ENCODE measurements at regions not wholly inside any gene's neighbourhood (a gene's known extent, or its start where the extent isn't known, plus 50 kb on each side); places are given as distances from the start of the nearest gene placed in this dataset.

- TF ChIP-seq ZBTB21 (CRISPR knock-in tag; IDR thresholded peaks at IDR 0.05; ENCODE audit: borderline replicate concordance) = no peak
Observed at GRCh38 chr4:171532968-171533367, 280.2 kb upstream of the GALNTL6 start (continued).

DNA sequence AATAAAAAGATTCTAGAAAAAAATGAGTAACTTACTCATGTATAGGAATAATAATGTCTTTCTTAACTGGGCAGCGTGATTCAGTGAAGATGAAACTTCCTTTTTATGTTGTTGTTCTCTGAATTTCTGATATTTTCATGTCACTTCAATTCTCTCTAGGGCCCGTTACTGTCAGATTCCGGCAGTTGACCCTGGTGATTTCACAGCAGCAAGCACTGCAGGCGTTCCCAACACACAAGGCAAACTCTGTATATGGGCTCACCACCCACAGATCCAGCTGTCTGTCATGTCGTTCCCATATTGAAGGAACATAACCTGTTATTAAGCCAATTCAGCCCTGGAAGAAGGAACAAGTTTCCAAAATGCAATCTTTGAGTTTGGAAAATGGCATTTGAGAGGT is 288.3 kb upstream of the GALNTL6 start:
- ATAC-seq (no peak), DNase-seq (ENCODE audit: low spot score) (no peak)
- no peak overlapping the region for H3K27ac Mint-ChIP-seq
- no peak for TF ChIP-seq ZNF281 (CRISPR knock-in tag; IDR thresholded peaks at IDR 0.05)
- TF ChIP-seq ZNF317 (CRISPR knock-in tag; IDR thresholded peaks at IDR 0.05; ENCODE audit: borderline replicate concordance, low read depth) = no peak
- TF ChIP-seq, protein P1, sequence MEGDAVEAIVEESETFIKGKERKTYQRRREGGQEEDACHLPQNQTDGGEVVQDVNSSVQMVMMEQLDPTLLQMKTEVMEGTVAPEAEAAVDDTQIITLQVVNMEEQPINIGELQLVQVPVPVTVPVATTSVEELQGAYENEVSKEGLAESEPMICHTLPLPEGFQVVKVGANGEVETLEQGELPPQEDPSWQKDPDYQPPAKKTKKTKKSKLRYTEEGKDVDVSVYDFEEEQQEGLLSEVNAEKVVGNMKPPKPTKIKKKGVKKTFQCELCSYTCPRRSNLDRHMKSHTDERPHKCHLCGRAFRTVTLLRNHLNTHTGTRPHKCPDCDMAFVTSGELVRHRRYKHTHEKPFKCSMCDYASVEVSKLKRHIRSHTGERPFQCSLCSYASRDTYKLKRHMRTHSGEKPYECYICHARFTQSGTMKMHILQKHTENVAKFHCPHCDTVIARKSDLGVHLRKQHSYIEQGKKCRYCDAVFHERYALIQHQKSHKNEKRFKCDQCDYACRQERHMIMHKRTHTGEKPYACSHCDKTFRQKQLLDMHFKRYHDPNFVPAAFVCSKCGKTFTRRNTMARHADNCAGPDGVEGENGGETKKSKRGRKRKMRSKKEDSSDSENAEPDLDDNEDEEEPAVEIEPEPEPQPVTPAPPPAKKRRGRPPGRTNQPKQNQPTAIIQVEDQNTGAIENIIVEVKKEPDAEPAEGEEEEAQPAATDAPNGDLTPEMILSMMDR (IDR thresholded peaks at IDR 0.05) = no peak
- no peak for TF ChIP-seq USF2 (CRISPR knock-in tag; IDR thresholded peaks at IDR 0.05)
- H3K9me3 Mint-ChIP-seq = no peaks in the 10 kb centered on the region
- H3K4me1 Mint-ChIP-seq = no peaks in the 10 kb centered on the region
- no peaks in the 10 kb centered on the region for H3K36me3 Mint-ChIP-seq
- no peaks in the 10 kb centered on the region for H3K27me3 Mint-ChIP-seq (ENCODE audit: low read depth)
- ChIA-PET POLR2A (no interaction called here), CTCF (no interaction called here)
- no peak overlapping the region for H3K4me3 Mint-ChIP-seq

GRCh38 chr4:171521726-171522125 is 291.5 kb upstream of the GALNTL6 start:
- Mint-ChIP-seq H3K4me1 (no peaks in the 10 kb centered on the region), H3K9me3 (no peaks in the 10 kb centered on the region), H3K27ac (no peak overlapping the region), H3K36me3 (no peaks in the 10 kb centered on the region), H3K4me3 (no peak overlapping the region), H3K27me3 (ENCODE audit: low read depth) (no peaks in the 10 kb centered on the region)
- CTCF ChIA-PET = no interaction called here
- DNase-seq (ENCODE audit: low spot score) = no peak
- ATAC-seq = no peak
- POLR2A ChIA-PET = no interaction called here
- no peak for TF ChIP-seq AR (CRISPR knock-in tag; IDR thresholded peaks at IDR 0.05)
- no peak for TF ChIP-seq ZNF532 (CRISPR knock-in tag; IDR thresholded peaks at IDR 0.05; ENCODE audit: borderline replicate concordance)
- TF ChIP-seq KAT7 (CRISPR knock-in tag; IDR thresholded peaks at IDR 0.05; ENCODE audit: borderline replicate concordance) = no peak
- no peak for TF ChIP-seq SOX15 (CRISPR knock-in tag; IDR thresholded peaks at IDR 0.05)
- no peak for TF ChIP-seq HMGXB4 (CRISPR knock-in tag; IDR thresholded peaks at IDR 0.05)
- TF ChIP-seq ZNF396 (CRISPR knock-in tag; IDR thresholded peaks at IDR 0.05; ENCODE audit: borderline replicate concordance) = no peak
- TF ChIP-seq NR2C2 (CRISPR knock-in tag; IDR thresholded peaks at IDR 0.05) = no peak
- no peak for TF ChIP-seq NR3C1 (CRISPR knock-in tag; conservative IDR thresholded peaks at IDR 0.05; ENCODE audit: low read depth)
- TF ChIP-seq TEAD4 (CRISPR knock-in tag; IDR thresholded peaks at IDR 0.05) = no peak
- TF ChIP-seq NFE2L1 (CRISPR knock-in tag; IDR thresholded peaks at IDR 0.05) = no peak
- TF ChIP-seq, protein P2, sequence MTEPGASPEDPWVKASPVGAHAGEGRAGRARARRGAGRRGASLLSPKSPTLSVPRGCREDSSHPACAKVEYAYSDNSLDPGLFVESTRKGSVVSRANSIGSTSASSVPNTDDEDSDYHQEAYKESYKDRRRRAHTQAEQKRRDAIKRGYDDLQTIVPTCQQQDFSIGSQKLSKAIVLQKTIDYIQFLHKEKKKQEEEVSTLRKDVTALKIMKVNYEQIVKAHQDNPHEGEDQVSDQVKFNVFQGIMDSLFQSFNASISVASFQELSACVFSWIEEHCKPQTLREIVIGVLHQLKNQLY (CRISPR knock-in tag; IDR thresholded peaks at IDR 0.05) = no peak
- no peak for TF ChIP-seq ZNF671 (CRISPR knock-in tag; IDR thresholded peaks at IDR 0.05)
- TF ChIP-seq FOXP1 (CRISPR knock-in tag; IDR thresholded peaks at IDR 0.05; ENCODE audit: borderline replicate concordance) = no peak
- TF ChIP-seq IRF2 (CRISPR knock-in tag; IDR thresholded peaks at IDR 0.05; ENCODE audit: borderline replicate concordance, low read depth) = no peak
